GM23338 (cell line): ENCODE measurements at regions not wholly inside any gene's neighbourhood (a gene's known extent, or its start where the extent isn't known, plus 50 kb on each side); places are given as distances from the start of the nearest gene placed in this dataset.

Experiments used
- ATAC-seq: fragments of 200-7000 bp; cut with Tn5 transposase; 3 replicates; pipeline ENCODE4 v1.9.1; 2020
- DNase-seq: peaks from one replicate; pipeline ENCODE4 v3.0.0-alpha.2; 2015; ENCODE audit warnings: low spot score
- H2AFZ ChIP-seq: fragments of 200-600 bp; sonication (generic); 2 replicates; pipeline ENCODE4 v1.8.0; 2016; ENCODE audit warnings: antibody characterized with exemption, mild to moderate bottlenecking, moderate library complexity
- H3F3A ChIP-seq: fragments of 200-600 bp; sonication (generic); replicated peaks from 2 replicates; pipeline ENCODE4 v1.8.0; 2017; ENCODE audit warnings: antibody characterized with exemption, mixed run types, low read depth
- H3K27ac ChIP-seq: fragments of 200-600 bp; sonication (generic); 2 replicates; pipeline ENCODE4 v1.6.1; 2016; ENCODE audit warnings: low read depth
- H3K27me3 ChIP-seq: fragments of 200-600 bp; sonication (generic); 2 replicates; pipeline ENCODE4 v1.8.0; 2016; ENCODE audit warnings: mild to moderate bottlenecking, mixed run types, moderate library complexity; ENCODE audit not compliant: insufficient read depth
- H3K36me3 ChIP-seq: fragments of 200-600 bp; sonication (generic); 2 replicates; pipeline ENCODE4 v1.8.0; 2016; ENCODE audit warnings: mild to moderate bottlenecking; ENCODE audit not compliant: insufficient read depth
- H3K4me1 ChIP-seq: fragments of 200-600 bp; sonication (generic); 2 replicates; pipeline ENCODE4 v1.8.0; 2016; ENCODE audit warnings: mild to moderate bottlenecking, moderate library complexity; ENCODE audit not compliant: insufficient read depth
- H3K4me2 ChIP-seq: fragments of 200-600 bp; sonication (generic); 2 replicates; pipeline ENCODE4 v1.7.1; 2017; ENCODE audit warnings: mixed run types
- H3K4me3 ChIP-seq: fragments of 200-600 bp; sonication (generic); 2 replicates; pipeline ENCODE4 v1.6.1; 2016; ENCODE audit warnings: mixed run types
- H3K79me2 ChIP-seq: fragments of 200-600 bp; sonication (generic); replicated peaks from 2 replicates; pipeline ENCODE4 v1.8.0; 2017; ENCODE audit warnings: mild to moderate bottlenecking; ENCODE audit not compliant: insufficient read depth
- H3K9me2 ChIP-seq: fragments of 200-600 bp; sonication (generic); 2 replicates; pipeline ENCODE4 v1.8.0; 2017; ENCODE audit not compliant: insufficient read depth
- H4K20me1 ChIP-seq: fragments of 200-600 bp; sonication (generic); replicated peaks from 2 replicates; pipeline ENCODE4 v1.8.0; 2017; ENCODE audit warnings: mild to moderate bottlenecking; ENCODE audit not compliant: insufficient read depth
- H3K27ac Mint-ChIP-seq: 2 replicates; pipeline ENCODE4 v1.8.0; 2020; ENCODE audit warnings: inconsistent platforms, mild to moderate bottlenecking, moderate library complexity, mixed read lengths
- H3K27me3 Mint-ChIP-seq: 3 replicates; pipeline ENCODE4 v1.8.0; 2022; ENCODE audit warnings: low read depth, mild to moderate bottlenecking, moderate library complexity, mixed read lengths, inconsistent platforms; ENCODE audit not compliant: insufficient read depth, poor library complexity
- H3K36me3 Mint-ChIP-seq: 3 replicates; pipeline ENCODE4 v1.8.0; 2021; ENCODE audit warnings: low read depth, mild to moderate bottlenecking, inconsistent platforms, moderate library complexity, mixed read lengths
- H3K4me1 Mint-ChIP-seq: 3 replicates; pipeline ENCODE4 v1.8.0; 2020; ENCODE audit warnings: mild to moderate bottlenecking, inconsistent platforms, mixed read lengths
- H3K4me3 Mint-ChIP-seq: 3 replicates; pipeline ENCODE4 v1.8.0; 2021; ENCODE audit warnings: moderate library complexity, mild to moderate bottlenecking, inconsistent platforms, mixed read lengths
- H3K9me3 Mint-ChIP-seq: 3 replicates; pipeline ENCODE4 v1.8.0; 2020; ENCODE audit warnings: moderate library complexity, mild to moderate bottlenecking, inconsistent platforms, mixed read lengths
- CTCF ChIP-seq, 2 experiments: fragments of 200-600 bp in 1 of 2; sonication (generic) in 1 of 2; conservative IDR thresholded peaks; 2 replicates each; pipeline versions ENCODE4 v1.5.1 to v1.6.1; 2016 to 2017; ENCODE audit warnings: antibody characterized with exemption in 2 of 2, low read depth in 2 of 2, mild to moderate bottlenecking in 2 of 2, moderate library complexity in 1 of 2
- EZH2phosphoT487 ChIP-seq: fragments of 200-600 bp; sonication (generic); IDR thresholded peaks from one replicate; pipeline ENCODE4 v1.8.1; 2018; ENCODE audit warnings: antibody characterized with exemption; ENCODE audit not compliant: unreplicated experiment
- JUNB ChIP-seq: IDR thresholded peaks from one replicate; pipeline ENCODE4 v1.6.1; 2016; ENCODE audit warnings: antibody characterized with exemption; ENCODE audit not compliant: unreplicated experiment
- NANOG ChIP-seq: IDR thresholded peaks from 2 replicates; pipeline ENCODE4 v1.6.1; 2016; ENCODE audit warnings: antibody characterized with exemption, borderline replicate concordance
- REST ChIP-seq: IDR thresholded peaks from one replicate; pipeline ENCODE4 v1.6.1; 2018; ENCODE audit warnings: antibody characterized with exemption; ENCODE audit not compliant: unreplicated experiment
- ZNF331 ChIP-seq: fragments of 250-450 bp; sonication (Bioruptor Pico); IDR thresholded peaks from 2 replicates; pipeline ENCODE4 v1.5.0; 2020; ENCODE audit warnings: low read depth, mild to moderate bottlenecking, moderate library complexity
- ZNF462 ChIP-seq: fragments of 250-450 bp; sonication (Bioruptor Pico); IDR thresholded peaks from 2 replicates; pipeline ENCODE4 v1.5.0; 2020; ENCODE audit warnings: mild to moderate bottlenecking, moderate library complexity

GRCh38 chr12:90410962-90411361, 544.0 kb downstream of the CCER1 start (continued):
- no peak for TF ChIP-seq REST
- no peak for TF ChIP-seq NANOG

- Histone ChIP-seq H3K4me1 (no peaks in the 10 kb centered on the region), H3K4me3 (no peak overlapping the region), H4K20me1 (no peaks in the 10 kb centered on the region), H2AFZ (no peak overlapping the region), H3K9me2 (no peaks in the 10 kb centered on the region), H3K4me2 (no peak overlapping the region), H3K79me2 (no peaks in the 10 kb centered on the region), H3F3A (no peaks in the 10 kb centered on the region), H3K27me3 (no peaks in the 10 kb centered on the region), H3K36me3 (no peaks in the 10 kb centered on the region), H3K27ac (no peak overlapping the region)
- Mint-ChIP-seq H3K36me3 (0 out of 3 replicates have a peak, but pooled peaks cover 5% of the 10 kb centered on the region), H3K27ac (no peak overlapping the region), H3K9me3 (peaks cover 4% of the 10 kb centered on the region; the same call in 2 of the 3 replicates), H3K4me1 (peaks cover 1% of the 10 kb centered on the region; the same call in 2 of the 3 replicates), H3K4me3 (no peak overlapping the region), H3K27me3 (peaks cover 3% of the 10 kb centered on the region)
- peak; percentile 78 for ATAC-seq
- peak; percentile 21 for DNase-seq
- TF ChIP-seq ZNF462 (CRISPR knock-in tag) = no peak
- TF ChIP-seq NANOG = no peak
- TF ChIP-seq ZNF331 = no peak
- TF ChIP-seq JUNB = no peak
- TF ChIP-seq CTCF (conservative IDR thresholded peaks at IDR 0.05; ENCODE audit: low read depth in 2 of 2) = peak in 1 of 2 experiments; percentile 68; a peak in 3 of 4 replicates
- TF ChIP-seq EZH2phosphoT487 = no peak
- no peak for TF ChIP-seq REST
Measured at GRCh38 chr12:90407841-90408240, 547.1 kb downstream of the CCER1 start.
